ENCODE measurements at regions not wholly inside any gene's neighbourhood (a gene's known extent, or its start where the extent isn't known, plus 50 kb on each side); places are given as distances from the start of the nearest gene placed in this dataset.
A peak's percentile ranks its signal among the peaks of the same experiment; 100 is the strongest.
"Not testable (repeated sequence)": the region's sequence is repeated elsewhere in the genome, so short reads cannot be mapped to it uniquely, and the experiment has no call there.

DNA sequence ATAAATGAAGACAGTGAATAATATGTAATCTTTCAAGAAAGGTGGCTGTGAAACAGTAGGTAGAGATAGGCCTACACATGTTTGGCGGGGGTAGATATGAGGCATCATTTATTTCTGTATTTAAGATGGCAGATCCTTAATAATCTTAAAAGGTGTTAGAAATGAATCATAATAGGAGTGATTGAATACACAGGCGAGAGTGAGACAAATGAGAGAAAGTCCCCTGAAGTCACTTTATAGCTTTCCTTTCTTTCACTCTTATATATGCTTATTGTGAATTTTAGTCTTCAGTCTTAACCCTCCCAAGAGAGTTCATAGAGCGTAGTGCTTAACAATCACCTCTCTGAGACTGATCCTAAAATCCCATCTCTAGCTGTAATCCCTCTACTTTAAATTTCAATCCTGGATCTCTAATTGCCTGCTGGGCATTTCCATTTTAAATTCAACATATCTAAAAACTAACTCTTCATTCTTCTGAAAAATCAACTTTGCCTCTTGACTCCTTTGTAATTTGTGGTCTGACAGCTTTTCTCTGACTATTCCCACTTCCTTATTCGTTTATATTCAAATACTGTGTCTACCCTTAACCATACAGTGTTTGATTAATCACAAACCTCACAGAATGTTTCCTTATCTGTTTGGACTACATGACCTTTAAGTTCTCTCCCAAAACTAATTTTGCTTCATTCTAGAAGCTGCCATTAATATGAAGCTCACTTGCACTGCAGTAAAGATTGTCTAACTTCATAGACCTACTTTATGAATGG lies 463.7 kb upstream of the FSIP2 start:
- no peak for DNase-seq

DNA sequence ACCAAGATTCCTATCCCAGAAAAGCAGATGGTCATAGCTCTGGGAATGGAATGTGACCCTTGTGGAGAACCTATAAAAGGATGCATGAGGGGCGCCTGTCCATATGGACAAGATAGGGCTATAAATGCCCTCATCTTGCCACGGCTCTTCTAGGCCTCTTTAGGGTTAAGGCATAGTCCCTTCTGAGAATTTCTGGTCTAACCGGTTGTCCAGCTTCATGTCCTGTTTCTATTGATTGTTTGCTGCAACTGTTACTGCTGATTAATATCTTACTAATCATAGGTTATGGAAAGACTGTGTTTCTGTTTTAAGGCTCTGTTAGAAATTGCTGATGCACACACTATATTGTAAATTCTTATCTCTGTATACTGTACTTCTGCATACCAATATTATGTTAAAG lies 462.6 kb upstream of the FSIP2 start:
- DNase-seq: not testable (repeated sequence)

GRCh38 chr2:185278761-185279160 lies 459.8 kb upstream of the FSIP2 start:
- DNase-seq: no peak

DNA sequence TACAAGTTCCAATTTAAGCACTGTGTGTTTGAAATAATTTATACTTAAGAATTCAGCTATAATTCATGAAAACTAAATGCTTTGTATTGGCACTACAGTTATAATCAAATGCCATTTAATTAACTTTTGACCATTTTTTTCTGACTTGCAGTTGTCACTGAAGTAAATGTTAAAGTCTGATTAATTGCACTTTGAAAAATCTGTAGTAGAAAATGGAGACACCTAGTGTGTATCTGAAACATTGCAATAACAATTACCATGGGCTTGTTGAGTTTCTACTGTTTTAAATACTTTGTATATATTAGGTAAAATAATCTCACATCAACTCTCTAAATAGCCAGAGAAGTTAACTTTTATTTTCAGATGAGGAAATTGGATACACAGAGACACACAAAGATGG lies 458.6 kb upstream of the FSIP2 start:
- no peak for DNase-seq

GRCh38 chr2:185284696-185285095 lies 453.9 kb upstream of the FSIP2 start:
- DNase-seq: no peak

DNA sequence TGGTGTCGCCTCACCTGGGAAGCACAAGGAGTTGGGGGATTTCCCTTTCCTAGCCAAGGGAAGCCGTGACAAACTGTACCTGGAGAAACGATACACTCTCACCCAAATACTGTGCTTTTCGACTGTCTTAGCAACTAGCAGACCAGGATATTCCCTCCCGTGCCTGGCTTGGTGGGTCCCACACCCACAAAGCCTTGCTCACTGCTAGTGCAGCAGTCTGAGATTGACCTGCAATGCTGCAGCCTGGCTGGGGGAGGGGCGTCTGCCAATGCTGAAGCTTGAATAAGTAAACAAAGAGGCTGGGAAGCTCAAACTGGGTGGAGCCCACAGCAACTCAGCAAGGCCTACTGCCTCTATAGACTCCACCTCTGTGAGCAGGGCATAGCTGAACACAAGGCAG lies 448.6 kb upstream of the FSIP2 start:
- not testable (repeated sequence) for DNase-seq

DNA sequence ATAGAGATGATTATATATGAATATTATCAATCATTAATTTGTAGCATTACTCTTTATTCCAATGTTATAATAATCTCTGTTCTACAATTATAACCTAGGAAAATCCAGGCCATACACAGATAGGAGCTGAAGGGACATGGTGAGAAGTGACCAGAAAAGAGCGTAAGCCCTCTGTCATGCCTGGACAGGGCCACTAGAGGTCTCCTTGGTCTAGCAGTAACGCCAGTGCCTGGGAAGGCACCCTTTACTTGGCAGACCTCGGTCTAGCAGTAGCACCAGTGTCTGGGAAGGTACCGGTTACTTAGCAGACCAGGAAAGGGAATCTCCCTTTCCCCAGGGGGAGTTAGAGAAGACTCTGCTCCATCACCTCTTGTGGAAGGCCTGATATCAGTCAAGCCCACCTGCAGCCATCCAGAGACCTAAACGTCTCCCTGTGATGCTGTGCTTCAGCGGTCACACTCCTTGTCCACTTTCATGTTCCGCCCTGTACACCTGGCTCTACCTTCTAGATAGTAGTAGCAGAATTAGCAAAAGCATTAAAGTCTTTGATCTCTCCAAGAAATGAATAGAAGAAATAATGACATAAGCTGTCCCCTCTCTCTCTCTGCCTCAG lies 447.5 kb upstream of the FSIP2 start:
- peak; percentile 36 for DNase-seq

- DNase-seq: no peak
Measured at GRCh38 chr2:185299867-185300266, 438.7 kb upstream of the FSIP2 start.

DNA sequence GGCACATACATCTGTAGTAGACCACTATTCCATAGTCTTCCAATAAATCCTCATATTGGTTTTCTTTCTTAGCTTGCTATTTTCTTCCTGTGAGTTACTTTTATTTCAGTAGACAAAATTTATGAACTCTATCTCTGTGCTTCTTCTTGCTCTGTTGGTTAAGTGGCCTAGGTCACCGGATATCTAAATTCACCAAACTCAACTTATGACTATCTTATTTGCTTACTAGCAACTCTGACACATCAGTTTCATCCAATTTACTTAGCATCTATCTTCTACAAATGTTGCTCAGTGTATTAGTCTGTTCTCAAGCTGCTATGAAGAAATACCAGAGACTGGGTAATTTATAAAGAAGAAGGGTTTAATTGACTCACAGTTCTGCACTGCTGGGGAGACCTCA lies 432.5 kb upstream of the FSIP2 start:
- DNase-seq: no peak

DNA sequence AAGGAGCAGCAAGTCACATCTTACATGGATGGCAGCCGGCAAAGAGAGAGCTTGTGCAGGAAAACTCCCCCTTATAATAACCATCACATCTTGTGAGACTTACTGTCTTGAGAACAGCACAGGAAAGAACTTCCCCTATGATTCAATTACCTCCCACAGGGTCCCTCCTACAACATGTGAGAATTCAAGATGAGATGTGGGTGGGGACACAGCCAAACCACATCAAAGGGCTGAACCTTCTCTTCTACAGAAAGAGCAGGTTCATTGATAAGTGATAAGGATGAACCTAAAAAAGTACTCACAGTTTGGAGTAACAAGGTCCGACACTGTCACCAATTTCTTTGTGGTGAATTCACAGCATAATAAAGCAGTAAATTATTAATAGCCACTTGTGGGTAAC lies 422.2 kb upstream of the FSIP2 start:
- DNase-seq: no peak

DNA sequence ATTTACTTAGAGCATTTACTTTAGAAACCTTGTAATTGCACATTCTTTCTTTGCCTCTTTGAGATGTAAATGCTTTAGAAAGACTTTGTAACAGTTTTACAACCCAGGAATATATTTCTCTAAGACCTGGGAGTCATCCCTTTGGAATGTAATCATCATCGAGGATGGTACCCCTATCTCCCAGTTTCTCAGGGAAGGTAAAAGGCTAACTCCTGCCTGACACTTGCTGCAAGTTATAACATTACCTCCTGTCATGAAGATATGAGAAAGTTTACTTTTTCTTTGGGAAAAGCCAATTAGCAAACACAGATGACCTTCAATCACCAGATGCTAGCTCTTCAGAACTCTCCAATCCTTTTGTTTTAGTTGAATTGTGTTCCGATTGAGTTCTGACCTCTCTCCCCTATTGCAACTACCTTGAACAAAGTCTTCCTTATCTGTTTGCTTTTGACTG lies 420.3 kb upstream of the FSIP2 start:
- no peak for DNase-seq

GRCh38 chr2:185335879-185336278 lies 402.7 kb upstream of the FSIP2 start:
- DNase-seq: no peak

DNA sequence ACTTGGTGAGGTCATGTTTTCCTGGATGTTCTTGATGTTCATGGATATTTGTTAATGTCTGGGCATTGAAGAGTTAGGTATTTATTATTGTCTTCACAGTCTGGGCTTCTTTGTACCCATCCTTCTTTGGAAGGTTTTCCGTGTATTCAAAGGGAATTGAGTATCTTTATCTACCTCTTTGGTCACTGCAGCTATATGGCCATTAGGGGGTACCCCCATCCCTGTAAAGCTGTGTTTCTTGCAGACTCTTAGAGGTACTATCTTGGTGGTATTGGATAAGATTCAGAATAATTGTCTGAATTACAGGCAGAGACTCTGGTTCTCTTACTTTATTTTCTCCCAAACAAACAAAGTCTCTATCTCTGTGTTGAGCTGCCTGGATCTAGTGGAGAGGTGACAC lies 401.6 kb upstream of the FSIP2 start:
- DNase-seq: no peak

DNA sequence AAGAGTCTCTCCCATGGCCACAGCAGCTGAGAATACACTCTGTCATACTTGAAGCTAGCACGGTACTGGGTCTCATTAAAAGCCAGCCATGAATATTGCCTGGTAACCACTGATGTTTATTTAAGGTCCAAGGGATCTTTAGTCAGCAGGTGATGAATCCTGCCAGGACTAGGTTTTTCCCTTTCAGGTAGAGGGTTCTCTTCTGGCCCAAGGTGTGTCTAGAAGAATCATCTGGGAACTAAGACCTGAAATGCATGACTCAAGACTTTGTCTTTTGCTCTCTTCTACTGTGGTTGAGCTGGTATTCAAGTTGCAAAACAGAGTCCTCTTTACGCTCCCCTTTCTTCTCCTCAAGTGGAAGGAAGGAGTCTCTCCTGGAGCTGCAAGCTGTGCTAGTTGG lies 400.5 kb upstream of the FSIP2 start:
- DNase-seq: no peak

DNA sequence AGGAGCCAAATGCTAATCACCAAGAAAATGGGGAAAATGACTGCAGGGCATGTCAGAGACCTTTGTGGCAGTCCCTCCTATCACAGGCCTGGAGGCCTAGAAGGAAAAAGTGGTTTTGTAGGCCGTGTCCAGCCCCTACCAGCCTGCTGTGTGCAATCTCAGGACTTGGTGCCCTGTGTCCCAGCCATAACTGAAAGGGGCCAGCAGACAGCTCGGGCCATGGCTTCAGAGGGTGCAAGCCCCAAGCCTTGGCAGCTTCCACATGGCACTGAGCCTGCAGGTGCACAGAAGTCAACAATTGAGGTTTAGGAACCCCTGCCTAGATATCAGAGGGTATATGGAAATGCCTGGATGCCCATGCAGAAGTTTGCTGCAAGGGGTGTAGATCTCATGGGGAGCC lies 391.2 kb upstream of the FSIP2 start:
- DNase-seq: no peak

DNA sequence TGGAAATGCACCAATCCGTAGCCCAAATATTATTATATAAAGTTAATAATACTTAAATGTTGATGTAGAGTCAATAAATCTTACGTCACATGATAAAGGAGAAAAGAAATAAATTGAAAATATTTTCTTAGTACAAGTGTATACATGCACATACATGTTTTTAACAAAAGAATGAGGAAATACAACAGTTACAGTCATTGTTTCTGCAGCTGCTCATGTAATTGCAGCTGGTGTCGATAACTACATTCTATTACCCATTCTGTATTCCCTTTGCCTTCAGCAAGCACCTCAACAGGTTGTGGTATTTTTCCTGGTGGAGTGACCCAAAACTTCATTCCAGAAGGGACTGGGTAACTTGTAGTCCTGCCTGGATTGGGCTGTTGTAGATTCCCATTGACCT lies 377.8 kb upstream of the FSIP2 start:
- DNase-seq: no peak

DNA sequence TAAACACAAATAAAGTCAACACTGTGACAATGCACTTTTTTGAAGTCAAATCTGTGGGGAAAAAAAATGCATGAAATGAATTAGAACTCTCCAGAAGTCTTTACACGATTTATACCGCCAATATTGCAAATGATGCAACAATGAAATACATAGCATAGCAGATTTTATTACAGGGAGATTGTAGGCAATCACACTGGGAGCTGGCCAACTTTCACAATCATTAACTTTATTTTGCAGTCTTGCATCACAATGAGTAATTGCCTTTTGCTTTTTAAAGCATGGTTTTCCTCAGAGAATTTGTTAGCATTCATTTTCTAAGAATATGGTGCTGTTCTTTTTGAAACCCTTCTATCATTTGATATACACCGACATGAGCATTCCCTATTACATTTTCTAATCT lies 366.4 kb upstream of the FSIP2 start:
- no peak for DNase-seq

- no peak for DNase-seq
Measured at GRCh38 chr2:185373229-185373628, 365.4 kb upstream of the FSIP2 start.

DNA sequence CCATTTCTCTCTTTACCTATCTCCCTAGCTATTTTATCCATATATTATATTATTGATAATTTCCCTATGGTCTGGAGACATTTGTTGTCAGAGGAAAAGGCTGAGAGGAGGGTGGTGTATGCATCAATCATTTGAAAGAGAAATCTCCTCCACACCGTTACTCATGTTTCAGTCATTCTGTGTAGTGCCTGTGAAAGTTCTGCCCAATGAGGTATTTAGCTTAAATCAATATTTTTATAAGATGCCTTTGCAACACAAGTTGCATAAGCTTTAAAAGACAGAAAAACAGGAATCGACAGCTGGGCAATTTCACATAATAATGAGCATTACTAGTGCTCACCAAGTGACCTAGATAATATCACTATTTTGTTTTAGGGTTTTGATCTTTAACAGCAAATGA lies 363.7 kb upstream of the FSIP2 start:
- DNase-seq: no peak

DNA sequence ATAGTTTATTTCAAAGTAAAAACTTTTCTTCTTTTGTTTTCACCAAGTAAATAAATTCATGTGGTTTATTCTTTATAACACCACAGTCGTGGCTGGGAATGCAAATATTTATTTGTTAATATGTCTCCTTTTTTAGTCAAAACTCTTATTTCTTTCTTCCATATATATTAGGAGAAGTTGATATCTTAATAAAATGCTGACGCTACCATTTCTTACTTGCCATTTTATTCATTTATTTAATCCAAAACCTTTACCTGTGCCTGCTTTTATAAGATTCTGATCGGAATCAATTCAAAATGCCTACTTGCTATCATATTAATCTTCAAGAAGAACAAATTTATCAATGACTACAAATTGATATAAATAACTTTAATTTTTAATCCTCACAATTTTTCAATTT lies 362.9 kb upstream of the FSIP2 start:
- no peak for DNase-seq

- no peak for DNase-seq
Measured at GRCh38 chr2:185381631-185382030, 357.0 kb upstream of the FSIP2 start.

DNA sequence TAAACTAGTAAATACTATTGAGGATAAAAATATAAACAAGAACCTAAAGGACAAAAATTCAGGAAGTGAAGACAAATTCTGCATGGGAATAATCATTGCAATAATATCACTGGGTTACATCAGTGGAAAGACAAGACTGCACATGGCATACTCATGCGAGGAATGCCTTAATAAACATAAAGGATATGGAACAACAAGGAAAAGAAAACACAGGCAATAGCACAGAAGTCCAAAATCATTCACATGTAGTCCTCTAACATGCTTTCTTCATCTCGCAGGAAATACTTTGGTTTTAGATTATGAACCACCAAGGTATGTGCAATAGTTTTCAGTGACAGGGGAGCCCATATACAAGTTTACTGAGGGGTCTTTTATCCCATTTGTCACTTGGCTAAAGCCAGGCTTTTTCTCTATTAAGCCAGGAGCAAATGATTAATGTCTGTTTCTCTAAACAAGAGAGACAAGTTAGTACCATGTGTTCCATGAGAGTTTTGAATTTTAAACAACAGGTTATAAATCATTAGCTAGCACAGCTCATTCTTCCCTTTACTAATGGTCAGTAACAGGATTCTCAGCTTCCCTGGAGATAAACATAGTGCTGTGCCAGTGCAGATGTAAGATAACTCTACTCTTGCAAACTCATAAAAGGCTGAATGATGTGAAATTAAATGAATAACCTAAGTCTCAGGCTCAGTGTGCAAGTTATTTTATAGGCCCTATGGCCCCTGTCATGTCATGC lies 353.6 kb upstream of the FSIP2 start:
- no peak for DNase-seq

- no peak for DNase-seq
Measured at GRCh38 chr2:185388226-185388625, 350.4 kb upstream of the FSIP2 start.

DNA sequence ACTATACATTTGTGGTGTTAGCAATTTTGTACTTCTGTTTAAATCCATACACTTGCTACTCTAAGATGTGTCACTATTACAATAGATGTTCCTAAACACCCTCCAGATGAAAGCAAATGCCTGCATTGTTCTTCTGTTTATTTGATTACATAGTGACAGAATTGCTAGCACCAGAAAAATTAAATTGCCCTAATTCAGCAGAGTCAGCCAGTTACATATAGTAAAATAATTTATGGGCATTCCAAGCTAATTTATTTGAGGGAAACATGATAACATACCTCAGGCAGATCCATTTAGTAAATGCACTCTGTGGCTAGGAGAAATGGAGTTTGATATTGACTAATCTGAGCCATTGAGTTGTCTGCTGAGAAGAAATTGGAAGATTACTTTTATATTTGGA lies 347.1 kb upstream of the FSIP2 start:
- no peak for DNase-seq

Measured in activated CD4-positive, alpha-beta T cell treated with anti-CD3 and anti-CD28 coated beads, Interleukin-2, Interleukin-6, amounts not matched to agents 100 ng/mL and 50 ng/mL, durations not matched to agents 16 hours and 8 hours (primary cell).